ENCODE measurements at regions not wholly inside any gene's neighbourhood (a gene's known extent, or its start where the extent isn't known, plus 50 kb on each side); places are given as distances from the start of the nearest gene placed in this dataset.

- ATAC-seq (no peak), DNase-seq (no peak)
- TF ChIP-seq CTCF (IDR thresholded peaks at IDR 0.05) (no peak), POLR2A (IDR thresholded peaks at IDR 0.05) (no peak)
- Histone ChIP-seq H3K4me1 (no peaks in the 10 kb centered on the region), H3K27ac (no peak overlapping the region), H3K4me3 (no peak overlapping the region), H3K36me3 (no peaks in the 10 kb centered on the region), H3K9me3 (no peaks in the 10 kb centered on the region), H3K27me3 (no peaks in the 10 kb centered on the region)
- WGBS (ENCODE audit: insufficient coverage, low coverage, low lambda C conversion rate, missing lambda C conversion rate): 21% methylated on average over 3 of the region's 3 CpGs
- intact Hi-C loops (cut with DNase I): no loop called here
Observed at GRCh38 chr7:115840702-115841101, 189.9 kb downstream of the TFEC start.

- intact Hi-C loops (cut with DNase I): no loop called here
- H3K27me3 ChIP-seq: no peaks in the 10 kb centered on the region
- no peak for DNase-seq
- TF ChIP-seq CTCF (IDR thresholded peaks at IDR 0.05) (no peak), POLR2A (IDR thresholded peaks at IDR 0.05) (no peak)
- H3K27ac ChIP-seq: no peak overlapping the region
- no peak for ATAC-seq
- H3K4me3 ChIP-seq: no peak overlapping the region
- H3K4me1 ChIP-seq: no peaks in the 10 kb centered on the region
- H3K36me3 ChIP-seq: no peaks in the 10 kb centered on the region
- no peaks in the 10 kb centered on the region for H3K9me3 ChIP-seq
Observed at GRCh38 chr7:115838829-115839228, 191.7 kb downstream of the TFEC start.

GRCh38 chr7:115831371-115831770 is 199.2 kb downstream of the TFEC start:
- no peaks in the 10 kb centered on the region for H3K27me3 ChIP-seq
- ATAC-seq (no peak), DNase-seq (no peak)
- H3K36me3 ChIP-seq: no peaks in the 10 kb centered on the region
- intact Hi-C loops (cut with DNase I): no loop called here
- no peak overlapping the region for H3K27ac ChIP-seq
- H3K4me1 ChIP-seq: no peaks in the 10 kb centered on the region
- H3K4me3 ChIP-seq: no peak overlapping the region
- TF ChIP-seq POLR2A (IDR thresholded peaks at IDR 0.05) (no peak), CTCF (IDR thresholded peaks at IDR 0.05) (no peak)
- H3K9me3 ChIP-seq: no peaks in the 10 kb centered on the region
- 42% methylated on average over 1 of the region's 1 CpG for WGBS (ENCODE audit: insufficient coverage, low coverage, low lambda C conversion rate, missing lambda C conversion rate)

- 43% methylated on average over 3 of the region's 3 CpGs for WGBS (ENCODE audit: insufficient coverage, low coverage, low lambda C conversion rate, missing lambda C conversion rate)
- TF ChIP-seq CTCF (IDR thresholded peaks at IDR 0.05) (no peak), POLR2A (IDR thresholded peaks at IDR 0.05) (no peak)
- Histone ChIP-seq H3K9me3 (no peaks in the 10 kb centered on the region), H3K36me3 (no peaks in the 10 kb centered on the region), H3K4me1 (no peaks in the 10 kb centered on the region), H3K4me3 (no peak overlapping the region), H3K27ac (no peak overlapping the region), H3K27me3 (no peaks in the 10 kb centered on the region)
- ATAC-seq: no peak
- no peak for DNase-seq
- intact Hi-C loops (cut with DNase I): no loop called here
Observed at GRCh38 chr7:115827305-115828045, 203.1 kb downstream of the TFEC start.

All from right lobe of liver (tissue), 6 donors.